ENCODE measurements at regions not wholly inside any gene's neighbourhood (a gene's known extent, or its start where the extent isn't known, plus 50 kb on each side); places are given as distances from the start of the nearest gene placed in this dataset.
"Not testable (repeated sequence)": the region's sequence is repeated elsewhere in the genome, so short reads cannot be mapped to it uniquely, and the experiment has no call there.

- H3K4me1 ChIP-seq (ENCODE audit: control insufficient read depth, insufficient read depth, low read length); H3K36me3 ChIP-seq (ENCODE audit: control insufficient read depth in 2 of 2, insufficient read depth in 1 of 2, low read length in 2 of 2); CTCF ChIA-PET; POLR2A ChIA-PET; H3K9me3 ChIP-seq (ENCODE audit: control insufficient read depth, insufficient read depth, low read depth, low read length); H3K27ac ChIP-seq (ENCODE audit: extremely low read depth, low read depth, low read length); H3K4me3 ChIP-seq (ENCODE audit: low read depth, low read length): not testable (repeated sequence)
These were observed 61.1 kb downstream of the DEFB131A start for GRCh38 chr4:9505341-9505740.

- H3K9me3 ChIP-seq (ENCODE audit: control insufficient read depth, insufficient read depth, low read depth, low read length); H3K36me3 ChIP-seq (ENCODE audit: control insufficient read depth in 2 of 2, insufficient read depth in 1 of 2, low read length in 2 of 2); H3K27ac ChIP-seq (ENCODE audit: extremely low read depth, low read depth, low read length); H3K4me3 ChIP-seq (ENCODE audit: low read depth, low read length); H3K4me1 ChIP-seq (ENCODE audit: control insufficient read depth, insufficient read depth, low read length); POLR2A ChIA-PET: not testable (repeated sequence)
- CTCF ChIA-PET, result interaction anchor here (1.1 kb wide), 1 partner anchor 11 kb away, joined by 3 read pairs; no protein-coding TSS in a partner anchor
These were observed 62.5 kb downstream of the DEFB131A start for GRCh38 chr4:9506672-9507071.

GRCh38 chr4:9512941-9513340, 68.7 kb downstream of the DEFB131A start:
- H3K36me3 ChIP-seq (ENCODE audit: control insufficient read depth in 2 of 2, insufficient read depth in 1 of 2, low read length in 2 of 2); H3K27ac ChIP-seq (ENCODE audit: extremely low read depth, low read depth, low read length); H3K9me3 ChIP-seq (ENCODE audit: control insufficient read depth, insufficient read depth, low read depth, low read length); CTCF ChIA-PET; H3K4me3 ChIP-seq (ENCODE audit: low read depth, low read length); POLR2A ChIA-PET; H3K4me1 ChIP-seq (ENCODE audit: control insufficient read depth, insufficient read depth, low read length): not testable (repeated sequence)

- H3K4me1 ChIP-seq (ENCODE audit: control insufficient read depth, insufficient read depth, low read length); CTCF ChIA-PET; H3K36me3 ChIP-seq (ENCODE audit: control insufficient read depth in 2 of 2, insufficient read depth in 1 of 2, low read length in 2 of 2); H3K9me3 ChIP-seq (ENCODE audit: control insufficient read depth, insufficient read depth, low read depth, low read length); POLR2A ChIA-PET; H3K27ac ChIP-seq (ENCODE audit: extremely low read depth, low read depth, low read length); H3K4me3 ChIP-seq (ENCODE audit: low read depth, low read length): not testable (repeated sequence)
These were observed 75.4 kb downstream of the DEFB131A start for GRCh38 chr4:9519631-9520030.

GRCh38 chr4:9522903-9523302, 78.7 kb downstream of the DEFB131A start:
- CTCF ChIA-PET; H3K27ac ChIP-seq (ENCODE audit: extremely low read depth, low read depth, low read length); H3K9me3 ChIP-seq (ENCODE audit: control insufficient read depth, insufficient read depth, low read depth, low read length); H3K4me3 ChIP-seq (ENCODE audit: low read depth, low read length); H3K4me1 ChIP-seq (ENCODE audit: control insufficient read depth, insufficient read depth, low read length); POLR2A ChIA-PET; H3K36me3 ChIP-seq (ENCODE audit: control insufficient read depth in 2 of 2, insufficient read depth in 1 of 2, low read length in 2 of 2): not testable (repeated sequence)

- H3K4me3 ChIP-seq (ENCODE audit: low read depth, low read length); H3K36me3 ChIP-seq (ENCODE audit: control insufficient read depth in 2 of 2, insufficient read depth in 1 of 2, low read length in 2 of 2); H3K9me3 ChIP-seq (ENCODE audit: control insufficient read depth, insufficient read depth, low read depth, low read length); H3K4me1 ChIP-seq (ENCODE audit: control insufficient read depth, insufficient read depth, low read length); CTCF ChIA-PET; POLR2A ChIA-PET; H3K27ac ChIP-seq (ENCODE audit: extremely low read depth, low read depth, low read length): not testable (repeated sequence)
These were observed 80.2 kb downstream of the DEFB131A start for GRCh38 chr4:9524406-9524805.

- not testable (repeated sequence) for H3K36me3 ChIP-seq (ENCODE audit: control insufficient read depth in 2 of 2, insufficient read depth in 1 of 2, low read length in 2 of 2); H3K27ac ChIP-seq (ENCODE audit: extremely low read depth, low read depth, low read length); H3K9me3 ChIP-seq (ENCODE audit: control insufficient read depth, insufficient read depth, low read depth, low read length); H3K4me1 ChIP-seq (ENCODE audit: control insufficient read depth, insufficient read depth, low read length)
- ChIA-PET CTCF (interaction anchor here (0.6 to 1.0 kb wide), 9 partner anchors 9 to 482 kb away, joined by 3 to 5 read pairs (median 4); no protein-coding TSS in a partner anchor), POLR2A (interaction anchor here (0.6 kb wide), 1 partner anchor 9 kb away, joined by 3 read pairs; no protein-coding TSS in a partner anchor)
- peak overlapping the region; percentile 61 for H3K4me3 ChIP-seq (ENCODE audit: low read depth, low read length)
- TF ChIP-seq PATZ1 (tag by site-specific recombination; IDR thresholded peaks at IDR 0.05) (peak; percentile 49; the same call in 1 of the 2 replicates), SP2 (tag by site-specific recombination; IDR thresholded peaks at IDR 0.05) (peak; percentile 49), ZBTB26 (tag by site-specific recombination; optimal IDR thresholded peaks at IDR 0.05) (peak; percentile 88), ZNF335 (tag by site-specific recombination; conservative IDR thresholded peaks at IDR 0.05) (peak; percentile 62), ZFHX2 (tag by site-specific recombination; conservative IDR thresholded peaks at IDR 0.05) (0 out of 2 replicates have a peak, but pooled peaks have one; percentile 7)
These were observed 88.1 kb downstream of the DEFB131A start for GRCh38 chr4:9532134-9532862.

- H3K9me3 ChIP-seq (ENCODE audit: control insufficient read depth, insufficient read depth, low read depth, low read length); H3K36me3 ChIP-seq (ENCODE audit: control insufficient read depth in 2 of 2, insufficient read depth in 1 of 2, low read length in 2 of 2); POLR2A ChIA-PET; H3K4me1 ChIP-seq (ENCODE audit: control insufficient read depth, insufficient read depth, low read length); H3K27ac ChIP-seq (ENCODE audit: extremely low read depth, low read depth, low read length): not testable (repeated sequence)
- H3K4me3 ChIP-seq (ENCODE audit: low read depth, low read length), result peak overlapping the region; percentile 61
- CTCF ChIA-PET, result interaction anchor here (1.0 kb wide), 1 partner anchor 16 kb away, joined by 4 read pairs; no protein-coding TSS in a partner anchor
These were observed 88.6 kb downstream of the DEFB131A start for GRCh38 chr4:9532863-9533192.

GRCh38 chr4:9537101-9537500, 92.9 kb downstream of the DEFB131A start:
- H3K27ac ChIP-seq (ENCODE audit: extremely low read depth, low read depth, low read length); H3K4me3 ChIP-seq (ENCODE audit: low read depth, low read length); POLR2A ChIA-PET; H3K9me3 ChIP-seq (ENCODE audit: control insufficient read depth, insufficient read depth, low read depth, low read length); H3K4me1 ChIP-seq (ENCODE audit: control insufficient read depth, insufficient read depth, low read length); CTCF ChIA-PET; H3K36me3 ChIP-seq (ENCODE audit: control insufficient read depth in 2 of 2, insufficient read depth in 1 of 2, low read length in 2 of 2): not testable (repeated sequence)

All from HEK293 (cell line).